ENCODE measurements at regions not wholly inside any gene's neighbourhood (a gene's known extent, or its start where the extent isn't known, plus 50 kb on each side); places are given as distances from the start of the nearest gene placed in this dataset.

- no peak for DNase-seq
Measured at GRCh38 chr20:52817511-52817910, 154.6 kb upstream of the TSHZ2 start.

- no peak for DNase-seq
Measured at GRCh38 chr20:52814371-52814770, 157.8 kb upstream of the TSHZ2 start.

GRCh38 chr20:52812231-52812847 lies 159.8 kb upstream of the TSHZ2 start:
- no peak for DNase-seq

- DNase-seq, result no peak
Measured at GRCh38 chr20:52809003-52809402, 163.2 kb upstream of the TSHZ2 start.

- no peak for DNase-seq
Measured at GRCh38 chr20:52806918-52807317, 165.2 kb upstream of the TSHZ2 start.

GRCh38 chr20:52805843-52806242 lies 166.3 kb upstream of the TSHZ2 start:
- no peak for DNase-seq

GRCh38 chr20:52805296-52805571 lies 166.9 kb upstream of the TSHZ2 start:
- no peak for DNase-seq

- no peak for DNase-seq
Measured at GRCh38 chr20:52804497-52805295, 167.5 kb upstream of the TSHZ2 start.

GRCh38 chr20:52801628-52802006 lies 170.5 kb upstream of the TSHZ2 start:
- DNase-seq, result no peak

GRCh38 chr20:52800734-52801627 lies 171.2 kb upstream of the TSHZ2 start:
- DNase-seq, result no peak

- no peak for DNase-seq
Measured at GRCh38 chr20:52799130-52799529, 173.0 kb upstream of the TSHZ2 start.

- DNase-seq, result no peak
Measured at GRCh38 chr20:52798124-52798523, 174.0 kb upstream of the TSHZ2 start.

- no peak for DNase-seq
Measured at GRCh38 chr20:52794853-52795252, 177.3 kb upstream of the TSHZ2 start.

GRCh38 chr20:52793339-52793963 lies 178.7 kb upstream of the TSHZ2 start:
- DNase-seq, result no peak

- no peak for DNase-seq
Measured at GRCh38 chr20:52791091-52791490, 181.1 kb upstream of the TSHZ2 start.

GRCh38 chr20:52789716-52790115 lies 182.4 kb upstream of the TSHZ2 start:
- no peak for DNase-seq

- no peak for DNase-seq
Measured at GRCh38 chr20:52787962-52788361, 184.2 kb upstream of the TSHZ2 start.

- no peak for DNase-seq
Measured at GRCh38 chr20:52787216-52787615, 184.9 kb upstream of the TSHZ2 start.

GRCh38 chr20:52785679-52786078 lies 186.5 kb upstream of the TSHZ2 start:
- no peak for DNase-seq

GRCh38 chr20:52783769-52784168 lies 188.4 kb upstream of the TSHZ2 start:
- DNase-seq, result no peak

GRCh38 chr20:52780462-52780861 lies 191.7 kb upstream of the TSHZ2 start:
- DNase-seq, result no peak

- DNase-seq, result no peak
Measured at GRCh38 chr20:52779125-52779524, 193.0 kb upstream of the TSHZ2 start.

- no peak for DNase-seq
Measured at GRCh38 chr20:52777171-52777570, 195.0 kb upstream of the TSHZ2 start.
